PFSK-1 (cell line): ENCODE measurements at regions not wholly inside any gene's neighbourhood (a gene's known extent, or its start where the extent isn't known, plus 50 kb on each side); places are given as distances from the start of the nearest gene placed in this dataset.

Source experiments
- FOXP2 ChIP-seq: optimal IDR thresholded peaks from 2 replicates; pipeline ENCODE3; 2011; ENCODE audit warnings: borderline replicate concordance, control low read depth, inconsistent platforms; ENCODE audit not compliant: insufficient read depth; ENCODE audit errors: extremely low read length, extremely low read depth
- POLR2AphosphoS5 ChIP-seq: IDR thresholded peaks from 2 replicates; pipeline ENCODE4 v1.6.1; 2012; ENCODE audit warnings: low read depth, mild to moderate bottlenecking, control low read depth, low read length, moderate library complexity
- REST ChIP-seq, 2 experiments: IDR thresholded peaks; 2 replicates each; pipeline versions ENCODE4 v1.6.1 to v1.8.0; 2011 to 2012; ENCODE audit warnings: low read depth in 2 of 2, low read length in 2 of 2, control low read depth in 1 of 2, inconsistent platforms in 1 of 2, mild to moderate bottlenecking in 1 of 2, moderate library complexity in 1 of 2; ENCODE audit not compliant: insufficient read depth in 1 of 2
- SIN3A ChIP-seq: IDR thresholded peaks from 2 replicates; pipeline ENCODE4 v1.6.1; 2012; ENCODE audit warnings: mild to moderate bottlenecking, low read length, moderate library complexity, borderline replicate concordance; ENCODE audit not compliant: insufficient read depth
- TAF1 ChIP-seq: IDR thresholded peaks from 2 replicates; pipeline ENCODE4 v1.6.1; 2012; ENCODE audit warnings: low read length, control low read depth, borderline replicate concordance; ENCODE audit not compliant: insufficient read depth

- TF ChIP-seq POLR2AphosphoS5 (no peak), REST (IDR thresholded peaks at IDR 0.05; ENCODE audit: insufficient read depth in 1 of 2, low read depth in 2 of 2, low read length in 2 of 2) (no peak), SIN3A (no peak), TAF1 (no peak), FOXP2 (no peak)
Measured at GRCh38 chr11:86155200-86155844, 86.4 kb upstream of the PICALM start.
